HepG2 (cell line): ENCODE measurements at regions not wholly inside any gene's neighbourhood (a gene's known extent, or its start where the extent isn't known, plus 50 kb on each side); places are given as distances from the start of the nearest gene placed in this dataset.

Experiments used
- ATAC-seq: fragments of 200-7000 bp; cut with Tn5 transposase; 3 replicates; pipeline ENCODE4 v1.9.1; 2020; ENCODE audit warnings: mild to moderate bottlenecking, moderate library complexity
- BruUV-seq: library from RNA; stranded (reverse); fragments of 400-500 nt; replicated peaks from 2 replicates; lab custom pipeline; 2021; lab: Mats Ljungman, UMichigan
- CTCF ChIA-PET: fragments of 300-600 bp; formaldehyde crosslinking; extraction: SDS; loops from one replicate; lab custom pipeline; 2021; ENCODE audit warnings: low total read pairs, inconsistent platforms, low intra/inter-chr PET ratio; lab: Yijun Ruan, JAX
- POLR2A ChIA-PET: fragments of 350-600 bp; sonication (Branson Sonifier 250); formaldehyde crosslinking; loops from one replicate; lab custom pipeline; 2020; ENCODE audit warnings: antibody characterized with exemption, inconsistent platforms; lab: Yijun Ruan, JAX
- DNase-seq: peaks from one replicate; pipeline ENCODE4 v3.0.0-alpha.2; 2015; ENCODE audit warnings: low spot score
- FAIRE-seq: peaks from 3 replicates; lab custom pipeline; 2011; peaks lifted over from hg19 to GRCh38; lab: Jason Lieb, UNC
- H2AFZ ChIP-seq: one replicate; pipeline ENCODE4 v1.6.1; 2011; ENCODE audit warnings: low read length, inconsistent platforms
- H3K27ac ChIP-seq: fragments of 300-600 bp; 3 replicates; pipeline ENCODE4 v1.8.0; 2011; ENCODE audit warnings: mixed run types, mild to moderate bottlenecking, mixed read lengths, low read length, inconsistent platforms; ENCODE audit not compliant: insufficient read depth; ENCODE audit errors: extremely low read length
- H3K27me3 ChIP-seq, 2 experiments: fragments of 200-600 bp in 1 of 2; 2 replicates in 1 of 2; 3 replicates in 1 of 2; pipeline versions ENCODE4 v1.6.0 to v1.8.0; 2011; ENCODE audit warnings: low read length in 2 of 2, mild to moderate bottlenecking in 2 of 2, moderate library complexity in 2 of 2, inconsistent platforms in 1 of 2; ENCODE audit not compliant: insufficient read depth in 2 of 2, control insufficient read depth in 1 of 2
- H3K36me3 ChIP-seq, 2 experiments: fragments of 200-600 bp in 1 of 2; replicated peaks in 1 of 2; 2 replicates in 1 of 2; 3 replicates in 1 of 2; pipeline versions ENCODE4 v1.5.1 to v1.8.0; 2011; ENCODE audit warnings: low read length in 2 of 2, inconsistent platforms in 1 of 2; ENCODE audit not compliant: insufficient read depth in 2 of 2, control insufficient read depth in 1 of 2
- H3K4me1 ChIP-seq: 2 replicates; pipeline ENCODE4 v1.5.1; 2012; ENCODE audit warnings: low read length, inconsistent platforms; ENCODE audit not compliant: insufficient read depth
- H3K4me2 ChIP-seq: 2 replicates; pipeline ENCODE4 v1.6.0; 2011; ENCODE audit warnings: low read depth, low read length, inconsistent platforms
- H3K4me3 ChIP-seq, 3 experiments: fragments of 200-600 bp in 1 of 3; sonication (generic), shearing (Covaris generic) in 1 of 3; replicated peaks in 1 of 3; 2 replicates each; pipeline ENCODE4 v1.5.1; 2011 to 2016; ENCODE audit warnings: low read length in 3 of 3, inconsistent platforms in 2 of 3, low read depth in 2 of 3, mild to moderate bottlenecking in 2 of 3, control low read depth in 1 of 3, mixed read lengths in 1 of 3; ENCODE audit not compliant: insufficient read depth in 1 of 3
- H3K79me2 ChIP-seq: one replicate; pipeline ENCODE4 v1.6.1; 2011; ENCODE audit warnings: low read length, inconsistent platforms; ENCODE audit not compliant: insufficient read depth
- H3K9ac ChIP-seq: 2 replicates; pipeline ENCODE4 v1.6.0; 2011; ENCODE audit warnings: mild to moderate bottlenecking, low read depth, low read length, inconsistent platforms; ENCODE audit not compliant: insufficient read depth
- H3K9me3 ChIP-seq: 2 replicates; pipeline ENCODE4 v1.5.1; 2012; ENCODE audit warnings: mild to moderate bottlenecking, low read length
- H4K20me1 ChIP-seq: 2 replicates; pipeline ENCODE4 v1.6.0; 2011; ENCODE audit warnings: inconsistent platforms, mild to moderate bottlenecking, low read length, moderate library complexity; ENCODE audit not compliant: insufficient read depth
- ATAD3A ChIP-seq: sonication (generic); formaldehyde crosslinking; IDR thresholded peaks from 2 replicates; pipeline ENCODE4 v1.4.0; 2020; ENCODE audit warnings: missing genetic modification reagents
- FOXJ3 ChIP-seq: sonication (generic); formaldehyde crosslinking; IDR thresholded peaks from 2 replicates; pipeline ENCODE4 v1.4.0; 2020; ENCODE audit warnings: missing genetic modification reagents, mild to moderate bottlenecking, borderline replicate concordance
- HDAC1 ChIP-seq: sonication (generic); formaldehyde crosslinking; IDR thresholded peaks from 2 replicates; pipeline ENCODE4 v1.5.1; 2020; ENCODE audit warnings: mild to moderate bottlenecking, missing genetic modification reagents
- NR2F1 ChIP-seq, 2 experiments: fragments of 450-650 bp in 1 of 2; formaldehyde crosslinking in 1 of 2; IDR thresholded peaks; 2 replicates each; pipeline versions ENCODE4 v1.5.0 to v1.6.1; 2016 to 2020; ENCODE audit warnings: mild to moderate bottlenecking in 1 of 2, missing compliant biosample characterization in 1 of 2, missing genetic modification reagents in 1 of 2, moderate library complexity in 1 of 2
- PATZ1 ChIP-seq: sonication (generic); formaldehyde crosslinking; IDR thresholded peaks from 2 replicates; pipeline ENCODE4 v1.4.0; 2020; ENCODE audit warnings: missing genetic modification reagents
- RBM22 ChIP-seq: fragments of 200-400 bp; formaldehyde crosslinking; optimal IDR thresholded peaks from 2 replicates; pipeline ENCODE3; 2017; ENCODE audit warnings: mild to moderate bottlenecking, low read length, moderate library complexity
- SAFB2 ChIP-seq: sonication (generic); formaldehyde crosslinking; IDR thresholded peaks from 2 replicates; pipeline ENCODE4 v1.5.1; 2020; ENCODE audit warnings: missing genetic modification reagents, low read depth, mild to moderate bottlenecking, borderline replicate concordance
- SKI ChIP-seq: fragments of 450-650 bp; IDR thresholded peaks from one replicate; pipeline ENCODE4 v1.6.1; 2018; ENCODE audit warnings: mild to moderate bottlenecking; ENCODE audit not compliant: partially characterized antibody
- SRSF1 ChIP-seq: fragments of 200-400 bp; formaldehyde crosslinking; optimal IDR thresholded peaks from 2 replicates; pipeline ENCODE3; 2017; ENCODE audit warnings: mild to moderate bottlenecking, low read depth, low read length, moderate library complexity
- SRSF4 ChIP-seq: fragments of 200-400 bp; formaldehyde crosslinking; IDR thresholded peaks from one replicate; pipeline ENCODE4 v1.6.1; 2018; ENCODE audit warnings: mild to moderate bottlenecking, low read depth, low read length, moderate library complexity; ENCODE audit not compliant: poor library complexity, severe bottlenecking
- STAG1 ChIP-seq: sonication (generic); formaldehyde crosslinking; IDR thresholded peaks from 2 replicates; pipeline ENCODE4 v1.4.0; 2020; ENCODE audit warnings: missing genetic modification reagents
- SYNCRIP ChIP-seq: fragments of 200-400 bp; formaldehyde crosslinking; IDR thresholded peaks from 2 replicates; pipeline ENCODE4 v1.6.1; 2018; ENCODE audit warnings: mild to moderate bottlenecking, low read depth, low read length; ENCODE audit not compliant: insufficient read depth
- THRA ChIP-seq: sonication (generic); formaldehyde crosslinking; IDR thresholded peaks from 2 replicates; pipeline ENCODE4 v1.4.0; 2020; ENCODE audit warnings: missing genetic modification reagents, borderline replicate concordance
- THYN1 ChIP-seq: sonication (generic); formaldehyde crosslinking; IDR thresholded peaks from 2 replicates; pipeline ENCODE4 v1.8.1; 2023; ENCODE audit warnings: low read depth, mild to moderate bottlenecking, moderate library complexity, missing genetic modification reagents, borderline replicate concordance
- TOPORS ChIP-seq: sonication (generic); formaldehyde crosslinking; IDR thresholded peaks from 2 replicates; pipeline ENCODE4 v1.8.0; 2023; ENCODE audit warnings: mild to moderate bottlenecking, missing genetic modification reagents
- ZFP37 ChIP-seq: sonication (generic); formaldehyde crosslinking; IDR thresholded peaks from 2 replicates; pipeline ENCODE4 v1.4.0; 2020; ENCODE audit warnings: missing genetic modification reagents, borderline replicate concordance
- ZNF619 ChIP-seq: sonication (generic); formaldehyde crosslinking; IDR thresholded peaks from 2 replicates; pipeline ENCODE4 v1.4.0; 2020; ENCODE audit warnings: mild to moderate bottlenecking, missing genetic modification reagents
- ZNF629 ChIP-seq: sonication (generic); formaldehyde crosslinking; conservative IDR thresholded peaks from 2 replicates; pipeline ENCODE4 v1.5.0; 2020; ENCODE audit warnings: missing genetic modification reagents
- ZNF788 ChIP-seq: sonication (generic); formaldehyde crosslinking; IDR thresholded peaks from 2 replicates; pipeline ENCODE4 v1.5.0; 2020; ENCODE audit warnings: mild to moderate bottlenecking, missing genetic modification reagents, borderline replicate concordance
- ZNF891 ChIP-seq: sonication (generic); formaldehyde crosslinking; IDR thresholded peaks from 2 replicates; pipeline ENCODE4 v1.5.0; 2020; ENCODE audit warnings: mild to moderate bottlenecking, missing genetic modification reagents
- WGBS: methylation state at CpG from one replicate; pipeline ENCODE4 v1.1.6; 2017; ENCODE audit warnings: low lambda C conversion rate; 5-methylcytosine and 5-hydroxymethylcytosine counted together
- in situ Hi-C: cut with HindIII; loops from 2 replicates; pipeline ENCODE4 v1.10.0; 2017; ENCODE audit warnings: low pct_unique_long_range_greater_than_20kb; ENCODE audit not compliant: extremely low pct_ligation_motif_present
- intact Hi-C: fragments of 100-400 bp; cut with micrococcal nuclease; formaldehyde crosslinking; loops from one replicate; pipeline ENCODE4 v1.10.0; 2022; ENCODE audit not compliant: unreplicated experiment
- TF ChIP-seq, protein P1 (sequence below): sonication (generic); formaldehyde crosslinking; IDR thresholded peaks from 2 replicates; pipeline ENCODE4 v1.4.0; 2020; ENCODE audit warnings: missing genetic modification reagents

- no peak for FAIRE-seq
- Histone ChIP-seq H3K4me3 (peak overlapping the region in 1 of 3 experiments; percentile 38; a peak in 1 of 6 replicates), H3K4me2 (peak overlapping the region; percentile 67), H3K4me1 (peaks cover 10% of the 10 kb centered on the region), H3K27ac (no peak overlapping the region), H3K27me3 (peaks cover 0 to 10% of the 10 kb centered on the region in 2 experiments; a peak in 1 of 5 replicates), H3K36me3 (no peaks in the 10 kb centered on the region), H2AFZ (peak overlapping the region; percentile 64), H3K9me3 (no peaks in the 10 kb centered on the region), H4K20me1 (no peaks in the 10 kb centered on the region), H3K79me2 (no peaks in the 10 kb centered on the region), H3K9ac (no peak overlapping the region)
- peak; percentile 47 for ATAC-seq
- 17% methylated on average over 14 of the region's 14 CpGs for WGBS
- intact Hi-C loops, result no loop called here
- ChIA-PET CTCF (no interaction called here), POLR2A (no interaction called here)
- no peak for DNase-seq
- in situ Hi-C loops, result no loop called here
- BruUV-seq, result no TSS peak
- TF ChIP-seq HDAC1 (CRISPR knock-in tag), result no peak
- TF ChIP-seq SRSF1, result no peak
- peak; percentile 79 for TF ChIP-seq ZNF629
- no peak for TF ChIP-seq NR2F1 (CRISPR knock-in tag; IDR thresholded peaks at IDR 0.05)
- TF ChIP-seq STAG1 (CRISPR knock-in tag), result no peak
- TF ChIP-seq SKI, result no peak
- no peak for TF ChIP-seq FOXJ3 (CRISPR knock-in tag)
- TF ChIP-seq PATZ1 (CRISPR knock-in tag), result no peak
- no peak for TF ChIP-seq ATAD3A (CRISPR knock-in tag)
- TF ChIP-seq ZNF788, result no peak
- TF ChIP-seq SAFB2 (CRISPR knock-in tag), result no peak
- TF ChIP-seq ZFP37 (CRISPR knock-in tag), result no peak
- TF ChIP-seq ZNF619, result no peak
- no peak for TF ChIP-seq THRA (CRISPR knock-in tag)
- no peak for TF ChIP-seq SYNCRIP
- TF ChIP-seq TOPORS (CRISPR knock-in tag), result no peak
- TF ChIP-seq THYN1 (CRISPR knock-in tag), result no peak
- no peak for TF ChIP-seq RBM22
- TF ChIP-seq, protein P1, sequence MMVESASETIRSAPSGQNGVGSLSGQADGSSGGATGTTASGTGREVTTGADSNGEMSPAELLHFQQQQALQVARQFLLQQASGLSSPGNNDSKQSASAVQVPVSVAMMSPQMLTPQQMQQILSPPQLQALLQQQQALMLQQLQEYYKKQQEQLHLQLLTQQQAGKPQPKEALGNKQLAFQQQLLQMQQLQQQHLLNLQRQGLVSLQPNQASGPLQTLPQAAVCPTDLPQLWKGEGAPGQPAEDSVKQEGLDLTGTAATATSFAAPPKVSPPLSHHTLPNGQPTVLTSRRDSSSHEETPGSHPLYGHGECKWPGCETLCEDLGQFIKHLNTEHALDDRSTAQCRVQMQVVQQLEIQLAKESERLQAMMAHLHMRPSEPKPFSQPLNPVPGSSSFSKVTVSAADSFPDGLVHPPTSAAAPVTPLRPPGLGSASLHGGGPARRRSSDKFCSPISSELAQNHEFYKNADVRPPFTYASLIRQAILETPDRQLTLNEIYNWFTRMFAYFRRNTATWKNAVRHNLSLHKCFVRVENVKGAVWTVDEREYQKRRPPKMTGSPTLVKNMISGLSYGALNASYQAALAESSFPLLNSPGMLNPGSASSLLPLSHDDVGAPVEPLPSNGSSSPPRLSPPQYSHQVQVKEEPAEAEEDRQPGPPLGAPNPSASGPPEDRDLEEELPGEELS (CRISPR knock-in tag), result no peak
- TF ChIP-seq ZNF891 (CRISPR knock-in tag), result no peak
- TF ChIP-seq SRSF4, result no peak
These were observed 82.6 kb upstream of the BLCAP start for GRCh38 chr20:37610203-37610798.
